SK-N-SH (cell line): ENCODE measurements at regions not wholly inside any gene's neighbourhood (a gene's known extent, or its start where the extent isn't known, plus 50 kb on each side); places are given as distances from the start of the nearest gene placed in this dataset.

ENCODE experiments used
- CTCF ChIP-seq: fragments of 200-600 bp; sonication (generic); IDR thresholded peaks from 2 replicates; pipeline ENCODE4 v1.6.1; 2017; ENCODE audit warnings: antibody characterized with exemption, mild to moderate bottlenecking, moderate library complexity
- GABPA ChIP-seq: IDR thresholded peaks from 2 replicates; pipeline ENCODE4 v1.4.0; 2012; ENCODE audit warnings: low read depth, mild to moderate bottlenecking
- GATA2 ChIP-seq: sonication (generic); formaldehyde crosslinking; IDR thresholded peaks from 2 replicates; pipeline ENCODE4 v1.5.0; 2020; ENCODE audit warnings: mild to moderate bottlenecking, missing genetic modification reagents
- JUND ChIP-seq: IDR thresholded peaks from 2 replicates; pipeline ENCODE4 v1.4.0; 2012
- POLR2AphosphoS5 ChIP-seq: IDR thresholded peaks from 2 replicates; pipeline ENCODE4 v1.6.1; 2012; ENCODE audit warnings: low read depth, low read length
- RAD21 ChIP-seq: IDR thresholded peaks from 2 replicates; pipeline ENCODE4 v1.6.1; 2012; ENCODE audit warnings: mild to moderate bottlenecking, low read length
- YY1 ChIP-seq: IDR thresholded peaks from 2 replicates; pipeline ENCODE4 v1.4.0; 2012; ENCODE audit warnings: low read depth, mild to moderate bottlenecking

GRCh38 chr12:93956551-93956950 is 191.8 kb upstream of the PLXNC1 start:
- TF ChIP-seq CTCF: no peak
- no peak for TF ChIP-seq POLR2AphosphoS5
- TF ChIP-seq YY1: no peak
- no peak for TF ChIP-seq JUND
- no peak for TF ChIP-seq GABPA
- no peak for TF ChIP-seq GATA2 (CRISPR knock-in tag)
- TF ChIP-seq RAD21: no peak
